Trophoblast cell (in vitro differentiated cells and primary cell): ENCODE measurements at regions not wholly inside any gene's neighbourhood (a gene's known extent, or its start where the extent isn't known, plus 50 kb on each side); places are given as distances from the start of the nearest gene placed in this dataset.

Experiments
- DNase-seq, 2 donors: peaks; one replicate each; pipeline ENCODE4 v3.0.0-alpha.2; 2016
- H2AFZ ChIP-seq: 2 replicates; pipeline ENCODE4 v1.6.1; 2013; ENCODE audit warnings: low read length, moderate library complexity, mild to moderate bottlenecking; ENCODE audit not compliant: insufficient read depth, poor library complexity
- H2AK5ac ChIP-seq: 2 replicates; pipeline ENCODE4 v1.6.1; 2013; ENCODE audit warnings: mild to moderate bottlenecking, low read length
- H2BK120ac ChIP-seq: 2 replicates; pipeline ENCODE4 v1.6.1; 2013; ENCODE audit warnings: low read length, mild to moderate bottlenecking, moderate library complexity; ENCODE audit not compliant: insufficient read depth, poor library complexity
- H2BK12ac ChIP-seq: 2 replicates; pipeline ENCODE4 v1.6.1; 2013; ENCODE audit warnings: mild to moderate bottlenecking, low read length, moderate library complexity
- H2BK5ac ChIP-seq: 2 replicates; pipeline ENCODE4 v1.6.1; 2013; ENCODE audit warnings: low read length, low read depth, moderate library complexity, mild to moderate bottlenecking; ENCODE audit not compliant: poor library complexity
- H3K14ac ChIP-seq: 2 replicates; pipeline ENCODE4 v1.6.1; 2013; ENCODE audit warnings: mild to moderate bottlenecking, low read length
- H3K18ac ChIP-seq: 2 replicates; pipeline ENCODE4 v1.6.1; 2013; ENCODE audit warnings: mild to moderate bottlenecking, low read length
- H3K23ac ChIP-seq: 2 replicates; pipeline ENCODE4 v1.6.1; 2013; ENCODE audit warnings: low read length
- H3K27ac ChIP-seq: 2 replicates; pipeline ENCODE4 v1.5.1; 2013; ENCODE audit warnings: low read depth, mild to moderate bottlenecking, inconsistent platforms, low read length, moderate library complexity
- H3K27me3 ChIP-seq: 2 replicates; pipeline ENCODE4 v1.6.1; 2013; ENCODE audit warnings: inconsistent platforms, mild to moderate bottlenecking, low read length, moderate library complexity; ENCODE audit not compliant: insufficient read depth
- H3K36me3 ChIP-seq, 2 experiments: 1 replicate in 1 of 2; 2 replicates in 1 of 2; pipeline ENCODE4 v1.6.1; 2013; ENCODE audit warnings: low read length in 2 of 2, mild to moderate bottlenecking in 2 of 2, moderate library complexity in 1 of 2; ENCODE audit not compliant: insufficient read depth in 2 of 2, control insufficient read depth in 1 of 2
- H3K4ac ChIP-seq: 2 replicates; pipeline ENCODE4 v1.6.1; 2013; ENCODE audit warnings: low read depth, mild to moderate bottlenecking, low read length, moderate library complexity
- H3K4me1 ChIP-seq, 2 experiments: 1 replicate in 1 of 2; 2 replicates in 1 of 2; pipeline ENCODE4 v1.6.1; 2013; ENCODE audit warnings: low read length in 2 of 2, mild to moderate bottlenecking in 2 of 2, moderate library complexity in 1 of 2; ENCODE audit not compliant: insufficient read depth in 2 of 2, control insufficient read depth in 1 of 2
- H3K4me2 ChIP-seq: 2 replicates; pipeline ENCODE4 v1.6.1; 2013; ENCODE audit warnings: inconsistent platforms, mild to moderate bottlenecking, low read length, moderate library complexity
- H3K4me3 ChIP-seq: 2 replicates; pipeline ENCODE4 v1.5.1; 2013; ENCODE audit warnings: mild to moderate bottlenecking, low read depth, low read length, inconsistent platforms
- H3K79me1 ChIP-seq: one replicate; pipeline ENCODE4 v1.6.1; 2013; ENCODE audit warnings: low read length
- H3K79me2 ChIP-seq: 2 replicates; pipeline ENCODE4 v1.6.1; 2013; ENCODE audit warnings: low read length, mild to moderate bottlenecking; ENCODE audit not compliant: control insufficient read depth, insufficient read depth, poor library complexity
- H3K9ac ChIP-seq: 2 replicates; pipeline ENCODE4 v1.6.1; 2013; ENCODE audit warnings: mild to moderate bottlenecking, low read length
- H3K9me3 ChIP-seq: 2 replicates; pipeline ENCODE4 v1.6.1; 2013; ENCODE audit warnings: low read depth, mild to moderate bottlenecking, control low read depth, inconsistent platforms, low read length; ENCODE audit not compliant: insufficient read depth
- H4K12ac ChIP-seq: 2 replicates; pipeline ENCODE4 v1.6.1; 2013; ENCODE audit warnings: low read depth, mild to moderate bottlenecking, low read length, moderate library complexity
- H4K8ac ChIP-seq: 2 replicates; pipeline ENCODE4 v1.6.1; 2013; ENCODE audit warnings: low read depth, mild to moderate bottlenecking, low read length, moderate library complexity
- H4K91ac ChIP-seq: one replicate; pipeline ENCODE4 v1.6.1; 2013; ENCODE audit warnings: low read depth, mild to moderate bottlenecking, low read length, moderate library complexity
- WGBS: extraction: QIAGEN DNeasy Blood & Tissue Kit; methylation state at CpG from one replicate; pipeline ENCODE4 v1.1.7; 2013; ENCODE audit warnings: missing lambda C conversion rate; ENCODE audit not compliant: insufficient read length, insufficient coverage; ENCODE audit errors: extremely low coverage; 5-methylcytosine and 5-hydroxymethylcytosine counted together

DNA sequence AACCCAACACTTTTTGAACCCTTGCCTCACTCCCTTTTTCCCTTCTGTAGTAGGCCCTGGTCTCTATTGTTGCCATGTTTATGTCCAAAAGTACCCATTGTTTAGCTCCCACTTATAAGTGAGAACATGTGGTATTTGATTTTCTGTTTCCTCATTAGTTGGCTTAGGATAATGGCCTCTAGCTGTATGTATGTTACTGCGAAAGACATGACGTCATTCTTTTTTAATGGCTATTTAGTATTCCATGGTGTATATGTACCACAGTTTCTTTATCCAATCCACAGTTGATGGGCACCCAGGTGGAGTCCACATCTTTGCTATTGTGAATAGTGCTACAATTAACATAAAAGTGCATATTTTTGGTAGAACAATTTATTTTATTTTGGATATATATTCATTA, 90.3 kb upstream of the PTPRD start:
- Histone ChIP-seq H3K36me3 (no peaks in the 10 kb centered on the region), H3K9me3 (no peaks in the 10 kb centered on the region), H3K27ac (no peak overlapping the region), H3K4me1 (no peaks in the 10 kb centered on the region), H4K8ac (no peak overlapping the region), H3K27me3 (no peaks in the 10 kb centered on the region), H3K23ac (no peak overlapping the region), H4K12ac (no peak overlapping the region), H3K9ac (no peak overlapping the region), H3K14ac (no peak overlapping the region), H2BK5ac (no peak overlapping the region), H4K91ac (no peak overlapping the region), H2AK5ac (no peak overlapping the region), H3K4ac (no peak overlapping the region), H3K4me3 (no peak overlapping the region), H2BK12ac (no peak overlapping the region), H3K18ac (no peak overlapping the region), H2AFZ (no peak overlapping the region), H3K4me2 (no peak overlapping the region), H3K79me1 (no peaks in the 10 kb centered on the region), H2BK120ac (no peak overlapping the region), H3K79me2 (no peaks in the 10 kb centered on the region)
- no peak for DNase-seq
- WGBS = no CpG with 5 or more reads among the region's 2 CpGs

DNA sequence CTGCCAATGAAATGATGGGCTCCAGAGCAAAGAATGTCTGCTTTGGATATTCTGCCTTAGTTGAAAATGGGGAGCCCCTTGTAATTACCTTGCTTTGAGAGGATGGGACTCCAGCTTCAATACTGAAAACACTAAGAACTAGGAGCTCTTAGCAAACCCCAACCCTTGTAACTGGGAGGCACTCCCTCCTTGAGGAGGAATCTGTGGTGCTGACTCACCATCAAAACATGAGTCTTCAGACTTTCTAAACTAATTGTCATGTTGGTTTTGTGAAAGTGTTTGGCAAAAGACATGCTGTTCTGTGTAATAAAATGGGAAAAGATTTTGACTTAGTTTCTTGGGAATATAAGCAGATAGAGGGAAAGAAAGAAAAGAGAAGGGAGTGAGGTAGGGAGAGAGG, 91.9 kb upstream of the PTPRD start:
- Histone ChIP-seq H4K12ac (no peak overlapping the region), H3K79me2 (no peaks in the 10 kb centered on the region), H3K4ac (no peak overlapping the region), H4K91ac (no peak overlapping the region), H3K18ac (no peak overlapping the region), H3K23ac (no peak overlapping the region), H4K8ac (no peak overlapping the region), H3K36me3 (no peaks in the 10 kb centered on the region), H2BK5ac (no peak overlapping the region), H2AK5ac (no peak overlapping the region), H3K14ac (no peak overlapping the region), H3K27me3 (no peaks in the 10 kb centered on the region), H2BK120ac (no peak overlapping the region), H3K4me3 (no peak overlapping the region), H3K4me2 (no peak overlapping the region), H2BK12ac (no peak overlapping the region), H3K27ac (no peak overlapping the region), H3K9ac (no peak overlapping the region), H2AFZ (no peak overlapping the region), H3K9me3 (no peaks in the 10 kb centered on the region), H3K4me1 (no peaks in the 10 kb centered on the region), H3K79me1 (no peaks in the 10 kb centered on the region)
- DNase-seq = no peak

GRCh38 chr9:10705383-10705782, 92.6 kb upstream of the PTPRD start:
- no CpG with 5 or more reads among the region's 1 CpG for WGBS
- Histone ChIP-seq H3K4me1 (no peaks in the 10 kb centered on the region), H3K18ac (no peak overlapping the region), H2AFZ (no peak overlapping the region), H3K9ac (no peak overlapping the region), H3K79me2 (no peaks in the 10 kb centered on the region), H3K36me3 (no peaks in the 10 kb centered on the region), H3K27me3 (no peaks in the 10 kb centered on the region), H3K9me3 (no peaks in the 10 kb centered on the region), H2BK120ac (no peak overlapping the region), H3K4ac (no peak overlapping the region), H3K27ac (no peak overlapping the region), H3K4me2 (no peak overlapping the region), H2BK5ac (no peak overlapping the region), H3K79me1 (no peaks in the 10 kb centered on the region), H2AK5ac (no peak overlapping the region), H3K4me3 (no peak overlapping the region), H3K23ac (no peak overlapping the region), H2BK12ac (no peak overlapping the region), H4K91ac (no peak overlapping the region), H4K8ac (no peak overlapping the region), H4K12ac (no peak overlapping the region), H3K14ac (no peak overlapping the region)
- DNase-seq = no peak

- H4K91ac ChIP-seq = no peak overlapping the region
- H3K18ac ChIP-seq = no peak overlapping the region
- no peak overlapping the region for H4K8ac ChIP-seq
- H3K14ac ChIP-seq = no peak overlapping the region
- H2BK12ac ChIP-seq = no peak overlapping the region
- H3K36me3 ChIP-seq = no peaks in the 10 kb centered on the region
- H2BK120ac ChIP-seq = no peak overlapping the region
- no peak overlapping the region for H2AK5ac ChIP-seq
- H3K4ac ChIP-seq = no peak overlapping the region
- no peak overlapping the region for H3K4me2 ChIP-seq
- H3K79me1 ChIP-seq = no peaks in the 10 kb centered on the region
- DNase-seq = no peak
- no peak overlapping the region for H4K12ac ChIP-seq
- H3K23ac ChIP-seq = no peak overlapping the region
- no peak overlapping the region for H3K4me3 ChIP-seq
- H3K27me3 ChIP-seq = no peaks in the 10 kb centered on the region
- H3K79me2 ChIP-seq = no peaks in the 10 kb centered on the region
- no peaks in the 10 kb centered on the region for H3K9me3 ChIP-seq
- no peak overlapping the region for H3K9ac ChIP-seq
- no peak overlapping the region for H2BK5ac ChIP-seq
- no CpG with 5 or more reads among the region's 3 CpGs for WGBS
- no peaks in the 10 kb centered on the region for H3K4me1 ChIP-seq
- no peak overlapping the region for H2AFZ ChIP-seq
- H3K27ac ChIP-seq = no peak overlapping the region
These were observed 94.0 kb upstream of the PTPRD start for GRCh38 chr9:10706788-10707187.

- no peak overlapping the region for H2AK5ac ChIP-seq
- no peak overlapping the region for H4K91ac ChIP-seq
- no peak overlapping the region for H2BK5ac ChIP-seq
- H3K79me1 ChIP-seq = no peaks in the 10 kb centered on the region
- no peak overlapping the region for H3K4me3 ChIP-seq
- H3K27me3 ChIP-seq = no peaks in the 10 kb centered on the region
- no peak overlapping the region for H3K14ac ChIP-seq
- H3K23ac ChIP-seq = no peak overlapping the region
- no peak overlapping the region for H3K9ac ChIP-seq
- no peak overlapping the region for H3K4me2 ChIP-seq
- no peaks in the 10 kb centered on the region for H3K79me2 ChIP-seq
- no peak overlapping the region for H4K8ac ChIP-seq
- no peak overlapping the region for H2BK120ac ChIP-seq
- H3K27ac ChIP-seq = no peak overlapping the region
- H4K12ac ChIP-seq = no peak overlapping the region
- H3K9me3 ChIP-seq = no peaks in the 10 kb centered on the region
- H3K18ac ChIP-seq = no peak overlapping the region
- H3K4me1 ChIP-seq = no peaks in the 10 kb centered on the region
- no peak overlapping the region for H3K4ac ChIP-seq
- DNase-seq = no peak
- H2BK12ac ChIP-seq = no peak overlapping the region
- no peak overlapping the region for H2AFZ ChIP-seq
- H3K36me3 ChIP-seq = no peaks in the 10 kb centered on the region
These were observed 108.5 kb upstream of the PTPRD start for GRCh38 chr9:10721301-10721700.
